HL-60 (cell line): ENCODE measurements at regions not wholly inside any gene's neighbourhood (a gene's known extent, or its start where the extent isn't known, plus 50 kb on each side); places are given as distances from the start of the nearest gene placed in this dataset.

Experiments
- DNase-seq, 2 experiments: peaks; one replicate each; pipeline ENCODE4 v3.0.0-alpha.2; 2010 to 2020; ENCODE audit warnings: low read depth in 1 of 2, low spot score in 1 of 2
- H3K27ac ChIP-seq: fragments of 250-450 bp; sonication (Bioruptor Pico); replicated peaks from 2 replicates; pipeline ENCODE4 v1.5.1; 2020; ENCODE audit warnings: mild to moderate bottlenecking, moderate library complexity
- H3K27me3 ChIP-seq: fragments of 250-450 bp; sonication (Bioruptor Pico); 2 replicates; pipeline ENCODE4 v1.5.1; 2021; ENCODE audit warnings: mild to moderate bottlenecking, moderate library complexity; ENCODE audit not compliant: insufficient read depth, poor library complexity, severe bottlenecking
- H3K4me3 ChIP-seq: replicated peaks from 2 replicates; pipeline ENCODE4 v1.5.1; 2011; ENCODE audit warnings: mild to moderate bottlenecking, control low read depth, low read length; ENCODE audit not compliant: insufficient read depth
- CTCF ChIP-seq: IDR thresholded peaks from one replicate; pipeline ENCODE4 v1.5.1; 2011; ENCODE audit warnings: low read length, control low read depth, inconsistent platforms; ENCODE audit not compliant: insufficient read depth
- GABPA ChIP-seq: IDR thresholded peaks from 2 replicates; pipeline ENCODE4 v1.6.1; 2012; ENCODE audit warnings: low read depth
- POLR2AphosphoS5 ChIP-seq: IDR thresholded peaks from 2 replicates; pipeline ENCODE4 v1.6.1; 2012; ENCODE audit warnings: low read depth
- REST ChIP-seq: IDR thresholded peaks from 2 replicates; pipeline ENCODE4 v1.6.1; 2012; ENCODE audit warnings: low read depth; ENCODE audit not compliant: insufficient replicate concordance
- SPI1 ChIP-seq: IDR thresholded peaks from 2 replicates; pipeline ENCODE4 v1.6.1; 2012; ENCODE audit warnings: low read depth, mild to moderate bottlenecking, borderline replicate concordance

- Histone ChIP-seq H3K27me3 (no peaks in the 10 kb centered on the region), H3K4me3 (no peak overlapping the region), H3K27ac (no peak overlapping the region)
- TF ChIP-seq CTCF (no peak), GABPA (no peak), POLR2AphosphoS5 (no peak), REST (no peak), SPI1 (no peak)
- DNase-seq: no peak
Measured at GRCh38 chr10:131431978-131432690, 120.6 kb upstream of the TCERG1L start.

GRCh38 chr10:131433568-131433967, 122.0 kb upstream of the TCERG1L start:
- H3K27me3 ChIP-seq: no peaks in the 10 kb centered on the region
- no peak overlapping the region for H3K27ac ChIP-seq
- no peak overlapping the region for H3K4me3 ChIP-seq
- no peak for TF ChIP-seq SPI1
- TF ChIP-seq REST: no peak
- no peak for TF ChIP-seq POLR2AphosphoS5
- TF ChIP-seq CTCF: no peak
- no peak for TF ChIP-seq GABPA
- DNase-seq: no peak

DNA sequence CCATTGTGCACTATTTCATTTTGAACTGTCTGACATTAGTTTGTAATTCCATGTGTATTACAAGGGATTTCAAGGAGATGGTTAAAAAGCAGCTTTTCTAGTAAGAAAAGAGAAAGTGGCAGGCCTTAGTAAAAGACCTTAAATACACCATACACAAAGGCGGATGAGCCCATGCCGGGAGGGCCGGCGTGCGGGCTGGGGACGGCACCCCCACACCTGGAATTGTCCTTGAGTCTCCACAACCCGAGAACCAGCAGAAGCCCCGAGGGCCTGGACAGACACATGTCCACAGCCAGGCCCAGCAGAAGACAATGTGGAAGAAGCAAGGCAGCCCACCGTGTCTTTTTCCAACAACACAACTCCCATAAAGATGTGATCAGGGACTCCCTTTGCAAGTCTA, 123.7 kb upstream of the TCERG1L start:
- no peaks in the 10 kb centered on the region for H3K27me3 ChIP-seq
- H3K4me3 ChIP-seq: no peak overlapping the region
- H3K27ac ChIP-seq: no peak overlapping the region
- TF ChIP-seq POLR2AphosphoS5 (no peak), GABPA (no peak), CTCF (no peak), REST (no peak), SPI1 (no peak)
- DNase-seq: no peak
